HG02610 (cell line): ENCODE measurements at regions not wholly inside any gene's neighbourhood (a gene's known extent, or its start where the extent isn't known, plus 50 kb on each side); places are given as distances from the start of the nearest gene placed in this dataset.
"Not testable (repeated sequence)": the region's sequence is repeated elsewhere in the genome, so short reads cannot be mapped to it uniquely, and the experiment has no call there.

ENCODE experiments used
- ATAC-seq: cut with Tn5 transposase; IDR thresholded peaks from one replicate; pipeline ENCODE4 v1.9.1; 2021; ENCODE audit warnings: mild to moderate bottlenecking, moderate library complexity; ENCODE audit not compliant: unreplicated experiment

GRCh38 chr1:88549536-88549935 is 134.5 kb upstream of the PKN2 start:
- no peak for ATAC-seq

GRCh38 chr1:88552226-88552625 is 131.8 kb upstream of the PKN2 start:
- ATAC-seq = no peak

DNA sequence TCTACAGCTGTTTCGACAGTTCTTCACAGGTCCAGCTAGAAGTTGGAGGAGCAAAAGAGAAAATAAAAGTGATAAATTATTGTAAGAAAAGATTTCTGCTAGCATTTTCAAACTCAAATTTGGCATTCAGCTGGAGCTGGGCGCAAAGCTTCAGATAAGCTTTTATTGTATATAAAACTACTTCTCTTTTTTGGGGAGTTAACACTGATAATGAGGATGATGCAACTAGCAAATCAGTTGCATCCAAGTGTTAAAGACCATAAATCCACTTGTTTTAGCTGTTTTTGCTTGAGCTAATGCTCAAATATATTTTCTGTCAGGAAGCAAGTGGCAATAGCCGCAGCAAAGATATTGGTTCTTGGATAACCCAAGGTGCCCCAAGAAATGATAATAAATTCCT is 127.1 kb upstream of the PKN2 start:
- no peak for ATAC-seq

DNA sequence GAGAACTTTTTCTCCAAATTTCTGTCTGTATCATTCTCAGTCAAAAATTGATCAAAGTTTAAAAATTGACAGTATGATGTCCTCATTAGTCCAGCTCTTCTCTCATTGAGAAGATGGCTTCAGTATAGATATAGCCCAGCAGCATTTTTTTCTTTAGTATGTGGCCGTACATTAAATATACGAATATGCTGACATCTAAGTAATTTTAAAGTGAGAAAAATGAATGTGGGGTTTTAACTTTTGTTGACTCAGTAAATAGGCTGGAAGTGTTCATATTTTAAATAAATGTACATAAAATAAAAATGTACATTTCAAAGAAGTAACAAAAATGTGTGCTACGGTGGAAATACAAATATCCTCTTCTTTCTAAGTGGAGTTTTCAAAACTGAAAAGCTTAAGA is 123.5 kb upstream of the PKN2 start:
- ATAC-seq = no peak

DNA sequence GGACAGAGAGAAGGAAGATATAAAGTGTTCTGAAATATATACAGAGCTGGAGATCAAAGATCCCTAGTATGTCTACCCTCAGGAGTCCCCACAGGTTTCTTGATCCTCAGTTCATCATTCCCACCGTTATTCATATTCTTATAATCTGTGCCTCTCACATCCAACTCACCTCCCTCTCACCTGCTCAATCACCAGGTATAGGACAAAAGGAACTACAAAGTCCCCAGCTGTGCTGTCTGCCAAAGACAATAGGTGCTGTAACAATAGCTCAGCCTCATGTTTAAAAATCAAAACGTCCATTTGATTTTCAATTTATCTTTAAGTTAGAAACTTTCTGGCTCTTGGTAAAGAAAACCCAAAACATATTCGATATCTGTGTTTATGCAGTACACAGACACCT is 121.1 kb upstream of the PKN2 start:
- no peak for ATAC-seq

DNA sequence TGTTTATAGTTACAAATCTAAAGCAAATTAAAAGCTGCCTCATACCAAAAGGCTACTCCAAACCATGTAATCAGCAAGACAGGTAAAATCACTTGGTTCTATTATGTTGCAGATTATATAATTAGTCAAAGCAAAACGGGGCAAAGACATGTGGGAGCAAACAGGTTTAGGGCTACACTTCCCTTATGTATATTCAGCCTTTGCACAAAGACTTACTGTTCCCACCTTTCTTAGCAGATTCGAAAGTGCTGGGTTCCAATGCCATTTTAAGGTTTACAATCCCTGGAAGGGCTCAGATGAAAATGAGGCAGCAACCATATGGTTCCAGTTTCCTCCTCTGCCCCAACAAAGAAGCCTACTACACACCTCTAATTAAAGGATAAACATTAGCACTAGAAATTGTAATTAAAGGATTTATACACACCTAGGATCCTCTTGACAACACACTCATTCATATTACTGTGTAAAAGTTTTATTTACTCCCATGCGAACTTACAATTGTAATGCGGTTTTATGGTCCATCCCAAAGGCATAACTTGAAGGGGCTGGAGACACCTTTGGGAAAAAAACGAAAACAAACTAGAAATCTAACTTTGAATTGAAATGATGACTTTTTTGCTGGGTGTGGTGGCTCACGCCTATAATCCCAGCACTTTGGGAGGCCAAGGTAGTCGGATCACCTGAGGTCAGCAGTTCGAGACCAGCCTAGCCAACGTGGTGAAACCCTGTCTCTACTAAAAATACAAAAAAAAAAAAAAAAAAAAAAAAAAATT is 117.3 kb upstream of the PKN2 start:
- no peak for ATAC-seq

GRCh38 chr1:88571506-88571905 is 112.6 kb upstream of the PKN2 start:
- ATAC-seq = no peak

- ATAC-seq = no peak
These were observed 104.5 kb upstream of the PKN2 start for GRCh38 chr1:88579598-88579997.

GRCh38 chr1:88581703-88582102 is 102.4 kb upstream of the PKN2 start:
- ATAC-seq = no peak

GRCh38 chr1:88593358-88593757 is 90.7 kb upstream of the PKN2 start:
- no peak for ATAC-seq

DNA sequence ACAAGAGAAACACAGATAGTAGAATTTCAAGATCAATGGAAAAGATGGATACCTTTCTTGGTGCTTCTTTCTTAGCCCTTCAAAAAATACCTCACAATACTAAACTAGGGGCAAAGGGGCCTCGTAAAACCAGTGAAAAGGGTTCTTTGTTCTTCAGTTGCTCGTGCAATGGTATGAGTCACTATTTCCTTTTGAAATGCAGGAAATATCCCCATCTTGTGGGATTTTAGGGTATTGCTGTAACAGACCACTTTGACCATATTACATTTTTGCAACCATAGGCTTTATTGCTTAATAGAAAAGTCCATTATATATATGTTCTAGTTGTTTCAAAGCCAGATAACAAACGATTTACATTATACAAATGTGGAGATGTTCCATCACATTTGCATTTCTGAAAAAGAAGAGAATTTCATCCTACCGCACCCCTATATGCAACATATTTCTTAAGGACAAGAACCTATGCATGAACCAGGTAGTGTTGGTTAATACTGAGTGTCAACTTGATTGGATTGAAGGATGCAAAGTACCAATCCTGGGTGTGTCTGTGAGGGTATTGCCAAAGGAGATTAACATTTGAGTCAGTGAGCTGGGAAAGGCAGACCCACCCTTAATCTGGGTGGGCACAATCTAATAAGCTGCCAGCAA is 88.6 kb upstream of the PKN2 start:
- ATAC-seq = peak; percentile 53

DNA sequence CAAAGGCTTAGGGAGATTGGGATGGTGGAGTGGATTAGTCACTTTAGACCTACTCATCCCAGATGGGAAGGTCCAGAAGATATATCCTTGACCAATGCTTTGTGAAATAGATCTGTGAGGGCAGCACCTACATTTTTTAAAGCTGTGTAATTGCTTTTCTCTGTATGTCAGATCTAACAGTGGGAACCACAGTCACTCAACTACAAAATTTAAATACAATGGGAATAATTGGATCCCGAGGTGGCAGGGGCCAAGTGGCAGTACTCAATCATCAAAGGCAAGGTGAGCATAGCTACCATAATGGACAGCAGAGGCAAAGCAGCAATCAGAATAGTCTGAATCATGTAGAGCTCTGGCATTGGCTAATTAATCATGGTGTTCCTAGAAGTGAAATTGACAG is 86.1 kb upstream of the PKN2 start:
- not testable (repeated sequence) for ATAC-seq

DNA sequence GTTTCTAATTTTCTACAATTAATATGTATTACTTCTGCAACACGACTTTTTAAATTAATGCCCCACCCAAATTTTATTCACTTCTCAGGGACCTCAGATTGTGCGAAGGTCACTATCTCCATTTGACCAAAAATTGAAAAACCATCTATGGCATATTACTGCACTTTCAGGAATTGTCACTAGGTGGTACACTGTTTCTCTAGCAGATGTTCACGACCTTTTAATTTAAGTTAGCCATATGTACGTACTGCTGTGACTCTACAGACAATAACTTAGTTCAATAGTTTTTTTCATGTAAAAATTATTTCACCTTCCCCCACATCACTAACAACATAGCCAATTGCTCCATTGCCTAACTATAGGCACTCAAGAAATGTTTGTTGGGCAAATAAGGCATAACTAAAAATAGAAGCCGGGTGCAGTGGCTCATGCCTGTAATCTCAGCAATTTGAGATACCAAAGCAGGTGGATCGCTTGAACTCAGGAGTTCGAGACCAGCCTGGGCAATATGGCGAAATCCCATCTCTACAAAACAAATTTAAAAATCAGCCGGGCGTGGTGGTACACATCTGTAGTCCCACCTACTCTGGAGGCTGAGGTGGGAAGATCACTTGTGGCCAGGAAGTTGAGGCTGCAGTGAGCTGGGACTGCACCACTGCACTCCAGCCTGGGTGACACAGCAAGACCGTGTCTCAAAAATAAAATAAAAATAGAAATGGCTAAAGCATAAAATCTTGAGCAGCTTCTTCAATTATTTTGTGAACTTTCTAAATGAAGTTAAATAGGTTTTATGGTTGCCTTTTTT is 75.7 kb upstream of the PKN2 start:
- peak; percentile 64 for ATAC-seq

GRCh38 chr1:88609051-88609450 is 75.0 kb upstream of the PKN2 start:
- ATAC-seq = no peak

DNA sequence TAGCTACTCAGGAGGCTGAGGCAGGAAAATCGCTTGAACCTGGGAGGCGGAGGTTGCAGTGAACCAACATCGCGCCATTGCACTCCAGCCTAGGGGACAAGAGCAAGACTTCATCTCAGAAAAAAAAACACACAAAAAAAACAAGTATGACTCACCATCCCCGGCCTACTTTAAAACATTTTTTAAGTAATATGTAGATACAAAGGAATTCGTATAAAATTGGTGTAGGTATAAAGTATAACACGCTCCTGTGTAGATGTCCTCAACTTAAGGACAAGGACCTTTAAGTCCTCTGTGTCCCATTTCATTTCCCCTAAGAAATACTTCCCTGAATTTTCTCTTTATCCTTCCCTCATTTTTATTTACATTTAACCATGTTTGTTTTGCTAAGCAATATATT is 73.4 kb upstream of the PKN2 start:
- no peak for ATAC-seq

DNA sequence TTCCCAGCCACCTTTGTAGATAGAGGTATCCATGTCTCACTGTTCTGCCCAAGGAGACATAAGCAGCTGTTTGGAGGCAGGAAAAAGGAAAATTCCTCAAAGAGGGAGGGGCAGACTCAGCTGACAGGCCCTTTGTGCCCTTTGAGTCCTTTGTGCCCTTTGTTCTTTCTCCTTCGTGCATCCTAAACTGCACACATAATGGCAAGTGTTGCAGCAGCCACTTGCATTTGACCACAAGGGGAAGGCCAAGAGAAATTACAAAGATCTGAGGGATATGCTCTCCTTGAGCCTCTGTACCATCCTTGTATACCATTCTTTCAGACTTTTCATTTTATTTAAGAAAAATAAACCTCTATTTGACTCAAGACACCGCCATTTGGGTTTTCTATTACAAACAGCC is 71.8 kb upstream of the PKN2 start:
- no peak for ATAC-seq

DNA sequence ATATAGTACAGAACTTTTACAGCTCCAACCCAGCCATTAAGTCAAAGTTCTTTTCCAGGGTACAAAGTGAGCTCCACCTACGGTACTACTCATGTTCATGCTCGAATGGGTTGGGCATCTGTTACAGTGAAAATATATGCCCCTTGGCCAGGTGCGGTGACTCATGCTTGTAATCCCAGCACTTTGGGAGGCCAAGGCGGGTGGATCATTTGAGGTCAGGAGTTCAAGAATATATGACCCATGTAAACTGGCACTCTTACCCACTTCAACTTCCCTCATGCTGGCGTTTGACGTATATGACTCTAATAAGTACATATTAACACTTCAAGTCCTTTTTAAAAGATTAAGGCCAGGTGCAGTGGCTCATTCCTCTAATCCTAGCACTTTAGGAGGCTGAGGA is 71.3 kb upstream of the PKN2 start:
- ATAC-seq = no peak

- ATAC-seq = no peak
These were observed 65.7 kb upstream of the PKN2 start for GRCh38 chr1:88618331-88618730.

GRCh38 chr1:88623101-88623500 is 61.0 kb upstream of the PKN2 start:
- not testable (repeated sequence) for ATAC-seq
